GM12878 (cell line): ENCODE measurements at regions not wholly inside any gene's neighbourhood (a gene's known extent, or its start where the extent isn't known, plus 50 kb on each side); places are given as distances from the start of the nearest gene placed in this dataset.

Source experiments
- ATAC-seq: fragments of 200-7000 bp; cut with Tn5 transposase; 3 replicates; pipeline ENCODE4 v1.9.1; 2020; ENCODE audit warnings: mild to moderate bottlenecking, moderate library complexity
- BruUV-seq: library from RNA; stranded (reverse); fragments of 400-500 nt; replicated peaks from 2 replicates; lab custom pipeline; 2021; lab: Mats Ljungman, UMichigan
- CTCF ChIA-PET: fragments of 300-600 bp; sonication (Branson Sonifier 250); formaldehyde crosslinking; extraction: SDS; loops from one replicate; lab custom pipeline; 2021; ENCODE audit warnings: inconsistent platforms; lab: Yijun Ruan, JAX
- POLR2A ChIA-PET: fragments of 350-600 bp; formaldehyde crosslinking; extraction: SDS; loops from one replicate; lab custom pipeline; 2021; ENCODE audit warnings: inconsistent platforms; lab: Charles Lee
- RAD21 ChIA-PET: fragments of 300-600 bp; sonication (Branson Sonifier 250); formaldehyde crosslinking; loops from one replicate; lab custom pipeline; 2023; ENCODE audit warnings: antibody characterized with exemption; ENCODE audit not compliant: unreplicated experiment; lab: Charles Lee
- SMC1A ChIA-PET: fragments of 300-600 bp; sonication (Branson Sonifier 250); formaldehyde crosslinking; loops from one replicate; lab custom pipeline; 2023; ENCODE audit not compliant: unreplicated experiment, uncharacterized antibody; lab: Charles Lee
- DNase-seq: peaks from one replicate; pipeline ENCODE4 v3.0.0-alpha.2; 2011; ENCODE audit warnings: low read depth, low spot score
- FAIRE-seq: peaks from 3 replicates; lab custom pipeline; 2011; peaks lifted over from hg19 to GRCh38; lab: Jason Lieb, UNC
- H2AFZ ChIP-seq: 2 replicates; pipeline ENCODE4 v1.6.0; 2011; ENCODE audit warnings: low read depth, low read length, control low read depth; ENCODE audit not compliant: control insufficient read depth
- H3K27ac ChIP-seq: 2 replicates; pipeline ENCODE4 v1.5.1; 2011; ENCODE audit warnings: control low read depth; ENCODE audit not compliant: control insufficient read depth, insufficient read depth
- H3K27me3 ChIP-seq, 2 experiments: replicated peaks in 1 of 2; 2 replicates each; pipeline versions ENCODE4 v1.6.0 to v1.6.1; 2011; ENCODE audit warnings: low read length in 1 of 2; ENCODE audit not compliant: control insufficient read depth in 2 of 2, insufficient read depth in 2 of 2
- H3K36me3 ChIP-seq, 2 experiments: 2 replicates each; pipeline ENCODE4 v1.5.1; 2011; ENCODE audit warnings: low read length in 1 of 2; ENCODE audit not compliant: control insufficient read depth in 2 of 2, insufficient read depth in 2 of 2
- H3K4me1 ChIP-seq: 2 replicates; pipeline ENCODE4 v1.6.1; 2011; ENCODE audit warnings: mild to moderate bottlenecking, low read length, moderate library complexity, mixed read lengths; ENCODE audit not compliant: control insufficient read depth, insufficient read depth
- H3K4me2 ChIP-seq: 2 replicates; pipeline ENCODE4 v1.6.0; 2011; ENCODE audit warnings: control low read depth; ENCODE audit not compliant: control insufficient read depth, insufficient read depth
- H3K4me3 ChIP-seq: fragments of 200-600 bp; sonication (generic); 2 replicates; pipeline ENCODE4 v1.5.1; 2016
- H3K79me2 ChIP-seq: 2 replicates; pipeline ENCODE4 v1.6.0; 2011; ENCODE audit warnings: low read length; ENCODE audit not compliant: control insufficient read depth, insufficient read depth
- H3K9ac ChIP-seq: 2 replicates; pipeline ENCODE4 v1.8.0; 2011; ENCODE audit warnings: low read length, control low read depth, mixed read lengths; ENCODE audit not compliant: control insufficient read depth, insufficient read depth
- H3K9me3 ChIP-seq: replicated peaks from 3 replicates; pipeline ENCODE4 v1.5.1; 2011; ENCODE audit warnings: mild to moderate bottlenecking, low read length; ENCODE audit not compliant: control insufficient read depth, insufficient read depth
- H4K20me1 ChIP-seq: 2 replicates; pipeline ENCODE4 v1.6.0; 2011; ENCODE audit not compliant: control insufficient read depth, insufficient read depth
- CREB1 ChIP-seq: IDR thresholded peaks from 2 replicates; pipeline ENCODE4 v1.6.1; 2012; ENCODE audit warnings: low read depth, mild to moderate bottlenecking, inconsistent platforms
- E2F8 ChIP-seq: fragments of 450-650 bp; IDR thresholded peaks from 2 replicates; pipeline ENCODE4 v1.6.1; 2018; ENCODE audit warnings: mild to moderate bottlenecking, low read depth, moderate library complexity; ENCODE audit not compliant: partially characterized antibody
- KAT2A ChIP-seq: conservative IDR thresholded peaks from 2 replicates; pipeline ENCODE4 v1.6.1; 2011; ENCODE audit warnings: low read depth, low read length; ENCODE audit not compliant: control insufficient read depth
- MEF2B ChIP-seq: fragments of 450-650 bp; IDR thresholded peaks from 2 replicates; pipeline ENCODE4 v1.6.1; 2018; ENCODE audit warnings: mild to moderate bottlenecking, moderate library complexity; ENCODE audit not compliant: partially characterized antibody, poor library complexity, severe bottlenecking
- MYB ChIP-seq: fragments of 150-350 bp; IDR thresholded peaks from 2 replicates; pipeline ENCODE4 v1.6.1; 2014; ENCODE audit warnings: mild to moderate bottlenecking, low read depth, low read length, borderline replicate concordance
- NR2F1 ChIP-seq: fragments of 450-650 bp; conservative IDR thresholded peaks from 2 replicates; pipeline ENCODE4 v1.6.1; 2017; ENCODE audit warnings: mild to moderate bottlenecking
- SMAD5 ChIP-seq: IDR thresholded peaks from 2 replicates; pipeline ENCODE4 v1.6.1; 2016; ENCODE audit warnings: antibody characterized with exemption, low read depth
- SUZ12 ChIP-seq: fragments of 200-600 bp; sonication (generic); IDR thresholded peaks from one replicate; pipeline ENCODE4 v1.6.1; 2018; ENCODE audit warnings: antibody characterized with exemption, mild to moderate bottlenecking; ENCODE audit not compliant: unreplicated experiment
- ZBED1 ChIP-seq: IDR thresholded peaks from 2 replicates; pipeline ENCODE4 v1.6.1; 2016; ENCODE audit warnings: borderline replicate concordance
- ZNF274 ChIP-seq: IDR thresholded peaks from one replicate; pipeline ENCODE4 v1.8.0; 2011; ENCODE audit not compliant: insufficient read length, insufficient read depth
- WGBS: methylation state at CpG from one replicate; pipeline ENCODE4 v1.1.6; 2016; ENCODE audit warnings: low lambda C conversion rate; ENCODE audit not compliant: insufficient replicate concordance, insufficient coverage; ENCODE audit errors: missing lambda C conversion rate; 5-methylcytosine and 5-hydroxymethylcytosine counted together
- in situ Hi-C: fragments of 300-500 bp; cut with MboI; formaldehyde crosslinking; loops from 9 replicates; pipeline ENCODE4 v1.14.3; 2018; ENCODE audit warnings: mixed read lengths
- intact Hi-C: fragments of 100-400 bp; cut with micrococcal nuclease; formaldehyde crosslinking; loops from one replicate; pipeline ENCODE4 v1.14.2; 2022; ENCODE audit not compliant: unreplicated experiment
- TF ChIP-seq, protein P1 (sequence below): fragments of 450-650 bp; IDR thresholded peaks from 2 replicates; pipeline ENCODE4 v1.6.1; 2017; ENCODE audit warnings: mild to moderate bottlenecking
- TF ChIP-seq, protein P2 (sequence below): fragments of 450-650 bp; IDR thresholded peaks from 2 replicates; pipeline ENCODE4 v1.6.1; 2018; ENCODE audit warnings: borderline replicate concordance, mild to moderate bottlenecking; ENCODE audit not compliant: partially characterized antibody
- TF ChIP-seq, protein P3 (sequence below): fragments of 150-350 bp; IDR thresholded peaks from 2 replicates; pipeline ENCODE4 v1.6.1; 2016; ENCODE audit warnings: low read depth, low read length

GRCh38 chr10:130230036-130230435, 93.8 kb downstream of the GLRX3 start:
- Histone ChIP-seq H3K4me3 (no peak overlapping the region), H3K9ac (no peak overlapping the region), H2AFZ (no peak overlapping the region), H3K27ac (no peak overlapping the region), H3K4me1 (no peaks in the 10 kb centered on the region), H4K20me1 (no peaks in the 10 kb centered on the region), H3K36me3 (no peaks in the 10 kb centered on the region; a peak in 1 of 4 replicates), H3K79me2 (no peaks in the 10 kb centered on the region), H3K9me3 (no peaks in the 10 kb centered on the region), H3K4me2 (no peak overlapping the region), H3K27me3 (no peaks in the 10 kb centered on the region)
- ChIA-PET CTCF (no interaction called here), POLR2A (no interaction called here), SMC1A (no interaction called here), RAD21 (no interaction called here)
- in situ Hi-C loops = no loop called here
- FAIRE-seq (no peak), DNase-seq (no peak), ATAC-seq (no peak)
- BruUV-seq = no TSS peak
- intact Hi-C loops = no loop called here
- 28% methylated on average over 5 of the region's 5 CpGs for WGBS
- TF ChIP-seq MYB (no peak), SMAD5 (no peak), SUZ12 (no peak), ZNF274 (no peak), E2F8 (no peak), ZBED1 (no peak), NR2F1 (no peak), MEF2B (no peak), CREB1 (no peak), KAT2A (no peak)
- TF ChIP-seq, protein P1, sequence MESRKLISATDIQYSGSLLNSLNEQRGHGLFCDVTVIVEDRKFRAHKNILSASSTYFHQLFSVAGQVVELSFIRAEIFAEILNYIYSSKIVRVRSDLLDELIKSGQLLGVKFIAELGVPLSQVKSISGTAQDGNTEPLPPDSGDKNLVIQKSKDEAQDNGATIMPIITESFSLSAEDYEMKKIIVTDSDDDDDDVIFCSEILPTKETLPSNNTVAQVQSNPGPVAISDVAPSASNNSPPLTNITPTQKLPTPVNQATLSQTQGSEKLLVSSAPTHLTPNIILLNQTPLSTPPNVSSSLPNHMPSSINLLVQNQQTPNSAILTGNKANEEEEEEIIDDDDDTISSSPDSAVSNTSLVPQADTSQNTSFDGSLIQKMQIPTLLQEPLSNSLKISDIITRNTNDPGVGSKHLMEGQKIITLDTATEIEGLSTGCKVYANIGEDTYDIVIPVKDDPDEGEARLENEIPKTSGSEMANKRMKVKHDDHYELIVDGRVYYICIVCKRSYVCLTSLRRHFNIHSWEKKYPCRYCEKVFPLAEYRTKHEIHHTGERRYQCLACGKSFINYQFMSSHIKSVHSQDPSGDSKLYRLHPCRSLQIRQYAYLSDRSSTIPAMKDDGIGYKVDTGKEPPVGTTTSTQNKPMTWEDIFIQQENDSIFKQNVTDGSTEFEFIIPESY = no peak
- TF ChIP-seq, protein P2, sequence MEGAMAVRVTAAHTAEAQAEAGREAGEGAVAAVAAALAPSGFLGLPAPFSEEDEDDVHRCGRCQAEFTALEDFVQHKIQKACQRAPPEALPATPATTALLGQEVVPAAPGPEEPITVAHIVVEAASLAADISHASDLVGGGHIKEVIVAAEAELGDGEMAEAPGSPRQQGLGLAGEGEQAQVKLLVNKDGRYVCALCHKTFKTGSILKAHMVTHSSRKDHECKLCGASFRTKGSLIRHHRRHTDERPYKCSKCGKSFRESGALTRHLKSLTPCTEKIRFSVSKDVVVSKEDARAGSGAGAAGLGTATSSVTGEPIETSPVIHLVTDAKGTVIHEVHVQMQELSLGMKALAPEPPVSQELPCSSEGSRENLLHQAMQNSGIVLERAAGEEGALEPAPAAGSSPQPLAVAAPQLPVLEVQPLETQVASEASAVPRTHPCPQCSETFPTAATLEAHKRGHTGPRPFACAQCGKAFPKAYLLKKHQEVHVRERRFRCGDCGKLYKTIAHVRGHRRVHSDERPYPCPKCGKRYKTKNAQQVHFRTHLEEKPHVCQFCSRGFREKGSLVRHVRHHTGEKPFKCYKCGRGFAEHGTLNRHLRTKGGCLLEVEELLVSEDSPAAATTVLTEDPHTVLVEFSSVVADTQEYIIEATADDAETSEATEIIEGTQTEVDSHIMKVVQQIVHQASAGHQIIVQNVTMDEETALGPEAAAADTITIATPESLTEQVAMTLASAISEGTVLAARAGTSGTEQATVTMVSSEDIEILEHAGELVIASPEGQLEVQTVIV = no peak
- TF ChIP-seq, protein P3, sequence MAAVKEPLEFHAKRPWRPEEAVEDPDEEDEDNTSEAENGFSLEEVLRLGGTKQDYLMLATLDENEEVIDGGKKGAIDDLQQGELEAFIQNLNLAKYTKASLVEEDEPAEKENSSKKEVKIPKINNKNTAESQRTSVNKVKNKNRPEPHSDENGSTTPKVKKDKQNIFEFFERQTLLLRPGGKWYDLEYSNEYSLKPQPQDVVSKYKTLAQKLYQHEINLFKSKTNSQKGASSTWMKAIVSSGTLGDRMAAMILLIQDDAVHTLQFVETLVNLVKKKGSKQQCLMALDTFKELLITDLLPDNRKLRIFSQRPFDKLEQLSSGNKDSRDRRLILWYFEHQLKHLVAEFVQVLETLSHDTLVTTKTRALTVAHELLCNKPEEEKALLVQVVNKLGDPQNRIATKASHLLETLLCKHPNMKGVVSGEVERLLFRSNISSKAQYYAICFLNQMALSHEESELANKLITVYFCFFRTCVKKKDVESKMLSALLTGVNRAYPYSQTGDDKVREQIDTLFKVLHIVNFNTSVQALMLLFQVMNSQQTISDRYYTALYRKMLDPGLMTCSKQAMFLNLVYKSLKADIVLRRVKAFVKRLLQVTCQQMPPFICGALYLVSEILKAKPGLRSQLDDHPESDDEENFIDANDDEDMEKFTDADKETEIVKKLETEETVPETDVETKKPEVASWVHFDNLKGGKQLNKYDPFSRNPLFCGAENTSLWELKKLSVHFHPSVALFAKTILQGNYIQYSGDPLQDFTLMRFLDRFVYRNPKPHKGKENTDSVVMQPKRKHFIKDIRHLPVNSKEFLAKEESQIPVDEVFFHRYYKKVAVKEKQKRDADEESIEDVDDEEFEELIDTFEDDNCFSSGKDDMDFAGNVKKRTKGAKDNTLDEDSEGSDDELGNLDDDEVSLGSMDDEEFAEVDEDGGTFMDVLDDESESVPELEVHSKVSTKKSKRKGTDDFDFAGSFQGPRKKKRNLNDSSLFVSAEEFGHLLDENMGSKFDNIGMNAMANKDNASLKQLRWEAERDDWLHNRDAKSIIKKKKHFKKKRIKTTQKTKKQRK = no peak
